SU-DHL-6 (cell line): ENCODE measurements at regions not wholly inside any gene's neighbourhood (a gene's known extent, or its start where the extent isn't known, plus 50 kb on each side); places are given as distances from the start of the nearest gene placed in this dataset.

Experiments
- EZH2phosphoT487 ChIP-seq: fragments of 200-600 bp; sonication (generic), shearing (Covaris generic); conservative IDR thresholded peaks from 2 replicates; pipeline ENCODE4 v1.6.1; 2018; ENCODE audit warnings: mild to moderate bottlenecking, antibody characterized with exemption, low read length, moderate library complexity, mixed read lengths
- TF ChIP-seq, protein P1 (sequence below): fragments of 200-600 bp; sonication (generic); IDR thresholded peaks from one replicate; pipeline ENCODE4 v1.5.1; 2017; ENCODE audit warnings: antibody characterized with exemption, mild to moderate bottlenecking, low read length, moderate library complexity; ENCODE audit not compliant: insufficient read depth, poor library complexity, severe bottlenecking

DNA sequence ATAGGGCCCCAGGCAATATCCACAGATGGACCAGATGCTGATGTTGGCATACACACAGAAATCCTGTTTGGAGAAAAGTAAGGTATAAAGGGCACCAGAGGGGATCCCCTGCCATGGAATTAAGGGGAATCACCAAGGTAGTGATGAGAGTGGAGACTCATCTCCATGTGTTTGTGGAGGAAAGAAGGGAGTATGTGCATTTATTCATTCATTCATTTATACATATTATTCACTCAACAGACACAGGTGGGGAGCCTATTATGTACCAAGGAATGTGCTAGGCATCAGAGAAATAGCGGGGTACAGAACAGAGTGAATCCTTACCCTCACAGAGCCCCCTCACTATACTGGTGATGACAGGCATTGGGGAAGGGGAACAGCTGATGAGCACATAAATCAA is 116.8 kb upstream of the IL12B start:
- TF ChIP-seq, protein P1, sequence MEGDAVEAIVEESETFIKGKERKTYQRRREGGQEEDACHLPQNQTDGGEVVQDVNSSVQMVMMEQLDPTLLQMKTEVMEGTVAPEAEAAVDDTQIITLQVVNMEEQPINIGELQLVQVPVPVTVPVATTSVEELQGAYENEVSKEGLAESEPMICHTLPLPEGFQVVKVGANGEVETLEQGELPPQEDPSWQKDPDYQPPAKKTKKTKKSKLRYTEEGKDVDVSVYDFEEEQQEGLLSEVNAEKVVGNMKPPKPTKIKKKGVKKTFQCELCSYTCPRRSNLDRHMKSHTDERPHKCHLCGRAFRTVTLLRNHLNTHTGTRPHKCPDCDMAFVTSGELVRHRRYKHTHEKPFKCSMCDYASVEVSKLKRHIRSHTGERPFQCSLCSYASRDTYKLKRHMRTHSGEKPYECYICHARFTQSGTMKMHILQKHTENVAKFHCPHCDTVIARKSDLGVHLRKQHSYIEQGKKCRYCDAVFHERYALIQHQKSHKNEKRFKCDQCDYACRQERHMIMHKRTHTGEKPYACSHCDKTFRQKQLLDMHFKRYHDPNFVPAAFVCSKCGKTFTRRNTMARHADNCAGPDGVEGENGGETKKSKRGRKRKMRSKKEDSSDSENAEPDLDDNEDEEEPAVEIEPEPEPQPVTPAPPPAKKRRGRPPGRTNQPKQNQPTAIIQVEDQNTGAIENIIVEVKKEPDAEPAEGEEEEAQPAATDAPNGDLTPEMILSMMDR = no peak
- no peak for TF ChIP-seq EZH2phosphoT487
